ENCODE measurements at regions not wholly inside any gene's neighbourhood (a gene's known extent, or its start where the extent isn't known, plus 50 kb on each side); places are given as distances from the start of the nearest gene placed in this dataset.
"Not testable (repeated sequence)": the region's sequence is repeated elsewhere in the genome, so short reads cannot be mapped to it uniquely, and the experiment has no call there.

GRCh38 chr6:133046576-133046975 lies 194.6 kb upstream of the EYA4 start:
- no peak for DNase-seq (ENCODE audit: low read depth in 2 of 3, low spot score in 2 of 3)

GRCh38 chr6:133047065-133047665 lies 194.0 kb upstream of the EYA4 start:
- DNase-seq (ENCODE audit: low read depth in 2 of 3, low spot score in 2 of 3), result no peak

- DNase-seq (ENCODE audit: low read depth in 2 of 3, low spot score in 2 of 3), result no peak
Measured at GRCh38 chr6:133047706-133048105, 193.5 kb upstream of the EYA4 start.

GRCh38 chr6:133051240-133051639 lies 189.9 kb upstream of the EYA4 start:
- no peak for DNase-seq (ENCODE audit: low read depth in 2 of 3, low spot score in 2 of 3)

GRCh38 chr6:133052465-133052864 lies 188.7 kb upstream of the EYA4 start:
- no peak for DNase-seq (ENCODE audit: low read depth in 2 of 3, low spot score in 2 of 3)

- DNase-seq (ENCODE audit: low read depth in 2 of 3, low spot score in 2 of 3), result no peak
Measured at GRCh38 chr6:133055441-133055966, 185.7 kb upstream of the EYA4 start.

GRCh38 chr6:133057352-133057751 lies 183.8 kb upstream of the EYA4 start:
- DNase-seq (ENCODE audit: low read depth in 2 of 3, low spot score in 2 of 3), result no peak

- DNase-seq (ENCODE audit: low read depth in 2 of 3, low spot score in 2 of 3), result no peak
Measured at GRCh38 chr6:133062077-133062476, 179.1 kb upstream of the EYA4 start.

GRCh38 chr6:133062696-133063306 lies 178.4 kb upstream of the EYA4 start:
- DNase-seq (ENCODE audit: low read depth in 2 of 3, low spot score in 2 of 3), result no peak

- no peak for DNase-seq (ENCODE audit: low read depth in 2 of 3, low spot score in 2 of 3)
Measured at GRCh38 chr6:133067960-133068359, 173.2 kb upstream of the EYA4 start.

GRCh38 chr6:133070410-133071043 lies 170.6 kb upstream of the EYA4 start:
- no peak for DNase-seq (ENCODE audit: low read depth in 2 of 3, low spot score in 2 of 3)

- no peak for DNase-seq (ENCODE audit: low read depth in 2 of 3, low spot score in 2 of 3)
Measured at GRCh38 chr6:133079901-133080300, 161.3 kb upstream of the EYA4 start.

- no peak for DNase-seq (ENCODE audit: low read depth in 2 of 3, low spot score in 2 of 3)
Measured at GRCh38 chr6:133083248-133083967, 157.7 kb upstream of the EYA4 start.

- no peak for DNase-seq (ENCODE audit: low read depth in 2 of 3, low spot score in 2 of 3)
Measured at GRCh38 chr6:133085471-133085870, 155.7 kb upstream of the EYA4 start.

GRCh38 chr6:133085896-133086295 lies 155.3 kb upstream of the EYA4 start:
- no peak for DNase-seq (ENCODE audit: low read depth in 2 of 3, low spot score in 2 of 3)

GRCh38 chr6:133088931-133089695 lies 152.0 kb upstream of the EYA4 start:
- no peak for DNase-seq (ENCODE audit: low read depth in 2 of 3, low spot score in 2 of 3)

- DNase-seq (ENCODE audit: low read depth in 2 of 3, low spot score in 2 of 3), result no peak
Measured at GRCh38 chr6:133092199-133092598, 149.0 kb upstream of the EYA4 start.

- DNase-seq (ENCODE audit: low read depth in 2 of 3, low spot score in 2 of 3), result no peak
Measured at GRCh38 chr6:133092771-133093170, 148.4 kb upstream of the EYA4 start.

GRCh38 chr6:133093211-133093610 lies 147.9 kb upstream of the EYA4 start:
- not testable (repeated sequence) for DNase-seq (ENCODE audit: low read depth in 2 of 3, low spot score in 2 of 3)

GRCh38 chr6:133093956-133094355 lies 147.2 kb upstream of the EYA4 start:
- DNase-seq (ENCODE audit: low read depth in 2 of 3, low spot score in 2 of 3), result no peak

GRCh38 chr6:133097208-133097607 lies 143.9 kb upstream of the EYA4 start:
- no peak for DNase-seq (ENCODE audit: low read depth in 2 of 3, low spot score in 2 of 3)
